Neural progenitor cell (in vitro differentiated cells): ENCODE measurements at regions not wholly inside any gene's neighbourhood (a gene's known extent, or its start where the extent isn't known, plus 50 kb on each side); places are given as distances from the start of the nearest gene placed in this dataset.

Source experiments
- EZH2 ChIP-seq: fragments of 200-600 bp; sonication (generic); IDR thresholded peaks from 2 replicates; pipeline ENCODE4 v1.6.1; 2017; ENCODE audit warnings: antibody characterized with exemption, mild to moderate bottlenecking, moderate library complexity
- EZH2phosphoT487 ChIP-seq: fragments of 200-600 bp; sonication (generic); IDR thresholded peaks from 2 replicates; pipeline ENCODE4 v1.6.1; 2017; ENCODE audit warnings: antibody characterized with exemption
- TF ChIP-seq, protein P1 (sequence below): fragments of 200-600 bp; sonication (generic); IDR thresholded peaks from 2 replicates; pipeline ENCODE4 v1.5.1; 2017; ENCODE audit warnings: antibody characterized with exemption, mild to moderate bottlenecking

DNA sequence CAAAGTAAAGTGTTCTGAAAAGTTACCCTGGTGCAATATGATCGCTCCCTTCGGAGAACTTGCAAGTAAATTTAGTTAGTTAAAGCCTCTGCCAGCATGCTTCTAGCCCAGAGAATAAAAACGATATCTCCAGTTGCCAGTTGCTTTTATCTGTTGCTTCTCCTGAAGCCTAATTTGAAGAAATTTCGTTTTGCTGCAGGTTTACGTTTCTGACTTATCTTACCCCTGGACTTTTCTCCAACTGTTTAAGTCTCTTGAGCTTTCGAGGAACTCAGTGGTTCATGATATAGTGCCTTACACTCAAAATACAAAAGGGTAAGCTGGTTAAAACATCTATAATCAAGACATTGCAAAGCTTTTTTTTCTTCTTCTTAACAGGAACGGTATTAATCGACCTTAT lies 131.1 kb downstream of the FAM161A start:
- TF ChIP-seq EZH2 (no peak), EZH2phosphoT487 (no peak)
- TF ChIP-seq, protein P1, sequence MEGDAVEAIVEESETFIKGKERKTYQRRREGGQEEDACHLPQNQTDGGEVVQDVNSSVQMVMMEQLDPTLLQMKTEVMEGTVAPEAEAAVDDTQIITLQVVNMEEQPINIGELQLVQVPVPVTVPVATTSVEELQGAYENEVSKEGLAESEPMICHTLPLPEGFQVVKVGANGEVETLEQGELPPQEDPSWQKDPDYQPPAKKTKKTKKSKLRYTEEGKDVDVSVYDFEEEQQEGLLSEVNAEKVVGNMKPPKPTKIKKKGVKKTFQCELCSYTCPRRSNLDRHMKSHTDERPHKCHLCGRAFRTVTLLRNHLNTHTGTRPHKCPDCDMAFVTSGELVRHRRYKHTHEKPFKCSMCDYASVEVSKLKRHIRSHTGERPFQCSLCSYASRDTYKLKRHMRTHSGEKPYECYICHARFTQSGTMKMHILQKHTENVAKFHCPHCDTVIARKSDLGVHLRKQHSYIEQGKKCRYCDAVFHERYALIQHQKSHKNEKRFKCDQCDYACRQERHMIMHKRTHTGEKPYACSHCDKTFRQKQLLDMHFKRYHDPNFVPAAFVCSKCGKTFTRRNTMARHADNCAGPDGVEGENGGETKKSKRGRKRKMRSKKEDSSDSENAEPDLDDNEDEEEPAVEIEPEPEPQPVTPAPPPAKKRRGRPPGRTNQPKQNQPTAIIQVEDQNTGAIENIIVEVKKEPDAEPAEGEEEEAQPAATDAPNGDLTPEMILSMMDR, result no peak
